Transverse colon (tissue), 4 donors: ENCODE measurements at regions not wholly inside any gene's neighbourhood (a gene's known extent, or its start where the extent isn't known, plus 50 kb on each side); places are given as distances from the start of the nearest gene placed in this dataset.

ENCODE experiments used
- DNase-seq: peaks from one replicate; pipeline ENCODE4 v3.0.0-alpha.2; 2019
- H3K27ac ChIP-seq, 4 donors: fragments of 200-600 bp; sonication (generic); 2 replicates each; pipeline ENCODE4 v1.5.1; 2016 to 2018; ENCODE audit warnings: inconsistent platforms in 4 of 4
- H3K27me3 ChIP-seq: fragments of 200-600 bp; sonication (generic); 2 replicates; pipeline ENCODE4 v1.5.1; 2017; ENCODE audit warnings: inconsistent platforms
- H3K36me3 ChIP-seq, 4 donors: fragments of 200-600 bp; sonication (generic); 2 replicates each; pipeline ENCODE4 v1.5.1; 2017 to 2019; ENCODE audit warnings: inconsistent platforms in 4 of 4
- H3K4me1 ChIP-seq, 4 donors: fragments of 200-600 bp; sonication (generic); 2 replicates each; pipeline ENCODE4 v1.5.1; 2017 to 2020; ENCODE audit warnings: inconsistent platforms in 4 of 4
- H3K4me3 ChIP-seq, 4 donors: fragments of 200-600 bp; sonication (generic); 1 replicate in 1 of 4; 2 replicates in 3 of 4; pipeline versions ENCODE4 v1.5.1 to v1.6.1; 2017 to 2019; ENCODE audit warnings: inconsistent platforms in 4 of 4
- H3K9me3 ChIP-seq, 2 donors: fragments of 200-600 bp; sonication (generic); 2 replicates each; pipeline ENCODE4 v1.5.1; 2017 to 2019; ENCODE audit warnings: inconsistent platforms in 2 of 2
- CTCF ChIP-seq, 5 experiments: fragments of 200-600 bp in 3 of 5; fragments of 450-650 bp in 2 of 5; sonication (generic) in 3 of 5; IDR thresholded peaks; 1 replicate in 2 of 5; 2 replicates in 3 of 5; pipeline ENCODE4 v1.5.1; 2016 to 2017; ENCODE audit warnings: antibody characterized with exemption in 5 of 5, inconsistent platforms in 3 of 5, mild to moderate bottlenecking in 2 of 5, moderate library complexity in 1 of 5
- EP300 ChIP-seq: sonication (generic); formaldehyde crosslinking; IDR thresholded peaks from one replicate; pipeline ENCODE4 v1.6.1; 2017; ENCODE audit warnings: antibody characterized with exemption, low read depth
- POLR2A ChIP-seq: fragments of 450-650 bp; IDR thresholded peaks from one replicate; pipeline ENCODE4 v1.6.1; 2016; ENCODE audit warnings: antibody characterized with exemption, mild to moderate bottlenecking, moderate library complexity
- POLR2AphosphoS5 ChIP-seq, 3 donors: sonication (generic); formaldehyde crosslinking; IDR thresholded peaks; one replicate each; pipeline ENCODE4 v1.6.1; 2016; ENCODE audit warnings: antibody characterized with exemption in 3 of 3
- WGBS, 2 donors: methylation state at CpG; one replicate each; pipeline ENCODE4 v1.1.5; 2018; ENCODE audit warnings: low coverage in 1 of 2; 5-methylcytosine and 5-hydroxymethylcytosine counted together
- in situ Hi-C, 4 donors: fragments of 200-750 bp; cut with MboI; loops; one replicate each; pipeline versions ENCODE4 v1.15.0 to v1.15.1; 2017; ENCODE audit warnings: low sequenced_read_pairs in 3 of 4, low pct_ligation_motif_present in 1 of 4, low pct_unique_long_range_greater_than_20kb in 1 of 4
- intact Hi-C: fragments of 100-400 bp; cut with DNase I; formaldehyde crosslinking; loops from one replicate; pipeline ENCODE4 v1.15.1; 2023; ENCODE audit warnings: low total_unique reads

- in situ Hi-C loops (no loop called here), intact Hi-C loops (no loop called here)
- no peaks in the 10 kb centered on the region for H3K9me3 ChIP-seq
- DNase-seq = no peak
- no peaks in the 10 kb centered on the region for H3K27me3 ChIP-seq
- no peak overlapping the region for H3K4me3 ChIP-seq
- H3K27ac ChIP-seq = no peak overlapping the region
- no peak for TF ChIP-seq POLR2A
- H3K36me3 ChIP-seq = no peaks in the 10 kb centered on the region
- 50 to 66% methylated on average over 6 to 7 of the region's 7 CpGs for WGBS, 2 donors
- H3K4me1 ChIP-seq = no peaks in the 10 kb centered on the region
Measured at GRCh38 chr7:26440233-26441001, 148.8 kb downstream of the SNX10 start.

GRCh38 chr7:26441002-26441521 lies 149.4 kb downstream of the SNX10 start:
- 60 to 75% methylated on average over 10 to 13 of the region's 13 CpGs for WGBS, 2 donors
- in situ Hi-C loops (no loop called here), intact Hi-C loops (no loop called here)
- no peaks in the 10 kb centered on the region for H3K36me3 ChIP-seq
- no peak for TF ChIP-seq EP300
- no peak for TF ChIP-seq POLR2AphosphoS5 (IDR thresholded peaks at IDR 0.05)
- no peak for TF ChIP-seq CTCF (IDR thresholded peaks at IDR 0.05)
- TF ChIP-seq POLR2A = no peak
- no peak for DNase-seq
- H3K27me3 ChIP-seq = no peaks in the 10 kb centered on the region
- no peaks in the 10 kb centered on the region for H3K4me1 ChIP-seq
- no peak overlapping the region for H3K4me3 ChIP-seq
- no peak overlapping the region for H3K27ac ChIP-seq
- H3K9me3 ChIP-seq = no peaks in the 10 kb centered on the region

DNA sequence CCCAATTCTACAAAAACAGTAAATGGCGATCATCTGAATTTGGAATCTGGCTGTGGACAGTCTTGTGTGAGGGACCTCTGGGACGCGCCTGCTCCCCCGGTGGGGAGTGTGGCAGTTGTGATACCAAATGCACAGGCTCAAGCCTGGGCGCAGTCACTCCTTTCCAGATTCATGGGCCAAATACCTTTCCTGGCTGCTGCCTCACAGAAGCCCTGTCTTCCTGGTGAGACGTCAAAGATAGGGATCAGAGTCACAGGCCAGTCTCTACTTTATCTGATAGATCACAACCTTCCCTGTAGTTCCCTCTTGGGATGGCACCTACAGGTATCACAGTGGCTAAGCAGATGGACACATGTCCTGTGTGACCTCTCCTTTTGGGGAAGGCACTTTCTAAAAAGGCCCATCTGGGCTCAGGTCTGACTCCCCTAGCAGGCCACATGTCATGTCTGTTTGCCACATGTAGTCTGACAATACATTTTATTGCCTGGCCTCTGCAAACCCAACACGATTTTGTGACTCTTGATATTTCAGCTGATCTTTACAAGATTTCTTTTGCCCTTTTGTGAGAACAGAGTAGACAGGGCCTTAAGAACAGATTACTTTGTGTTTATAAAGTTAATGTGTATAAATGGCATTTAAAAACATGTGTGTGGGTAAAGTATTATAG lies 150.1 kb downstream of the SNX10 start:
- Histone ChIP-seq H3K9me3 (no peaks in the 10 kb centered on the region), H3K4me3 (no peak overlapping the region), H3K36me3 (no peaks in the 10 kb centered on the region), H3K4me1 (no peaks in the 10 kb centered on the region), H3K27me3 (no peaks in the 10 kb centered on the region), H3K27ac (no peak overlapping the region)
- in situ Hi-C loops = no loop called here
- DNase-seq = no peak
- no peak for TF ChIP-seq POLR2AphosphoS5 (IDR thresholded peaks at IDR 0.05)
- no peak for TF ChIP-seq POLR2A
- TF ChIP-seq EP300 = no peak
- no peak for TF ChIP-seq CTCF (IDR thresholded peaks at IDR 0.05)
- 75 to 82% methylated on average over 2 to 7 of the region's 7 CpGs for WGBS, 2 donors
- intact Hi-C loops = no loop called here

DNA sequence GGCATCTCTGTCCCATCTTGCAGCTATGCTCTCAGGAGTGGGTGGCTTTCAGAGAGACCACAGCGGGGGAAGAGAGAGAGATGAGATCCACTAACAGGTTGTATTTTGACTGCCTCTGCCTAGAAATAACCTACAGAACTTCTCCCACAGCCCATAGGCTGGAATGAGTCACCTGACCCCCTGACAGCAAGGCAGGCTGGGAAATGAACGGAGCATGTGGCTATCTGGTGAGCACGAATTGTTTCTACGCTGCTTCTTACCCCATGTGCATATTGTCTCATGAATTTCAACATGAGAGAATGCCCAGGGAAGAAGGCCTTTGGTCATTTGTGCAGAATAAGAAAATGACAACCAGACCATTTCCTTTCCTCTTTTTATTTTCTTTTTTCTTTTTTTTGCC lies 151.3 kb downstream of the SNX10 start:
- Histone ChIP-seq H3K27me3 (no peaks in the 10 kb centered on the region), H3K4me1 (no peaks in the 10 kb centered on the region), H3K4me3 (no peak overlapping the region), H3K36me3 (no peaks in the 10 kb centered on the region), H3K27ac (no peak overlapping the region), H3K9me3 (no peaks in the 10 kb centered on the region)
- in situ Hi-C loops = no loop called here
- TF ChIP-seq EP300 (no peak), POLR2AphosphoS5 (IDR thresholded peaks at IDR 0.05) (no peak), CTCF (IDR thresholded peaks at IDR 0.05) (no peak), POLR2A (no peak)
- intact Hi-C loops = no loop called here
- DNase-seq = no peak
- WGBS, 2 donors = 96 to 100% methylated on average over 4 of the region's 4 CpGs
